Mesothelial cell of epicardium (in vitro differentiated cells): ENCODE measurements at regions not wholly inside any gene's neighbourhood (a gene's known extent, or its start where the extent isn't known, plus 50 kb on each side); places are given as distances from the start of the nearest gene placed in this dataset.

Source experiments
- DNase-seq, 2 experiments: peaks; one replicate each; pipeline ENCODE4 v3.0.0; 2021; ENCODE audit warnings: low spot score in 2 of 2; ENCODE audit not compliant: unreplicated experiment in 2 of 2
- H3K27ac Mint-ChIP-seq: 2 replicates; pipeline ENCODE4 v1.8.0; 2021; ENCODE audit warnings: mixed read lengths
- H3K27me3 Mint-ChIP-seq: 2 replicates; pipeline ENCODE4 v1.8.0; 2021; ENCODE audit warnings: low read depth, mixed read lengths
- H3K36me3 Mint-ChIP-seq: 2 replicates; pipeline ENCODE4 v1.8.0; 2021; ENCODE audit warnings: mixed read lengths
- H3K4me1 Mint-ChIP-seq: 2 replicates; pipeline ENCODE4 v1.8.0; 2021; ENCODE audit warnings: mixed read lengths
- H3K4me3 Mint-ChIP-seq: 2 replicates; pipeline ENCODE4 v1.8.0; 2021; ENCODE audit warnings: mild to moderate bottlenecking, moderate library complexity, mixed read lengths
- H3K9me3 Mint-ChIP-seq: 2 replicates; pipeline ENCODE4 v1.8.0; 2021; ENCODE audit warnings: mixed read lengths
- TF ChIP-seq, protein P1 (sequence below): fragments of 200-600 bp; sonication (generic); IDR thresholded peaks from one replicate; pipeline ENCODE4 v1.5.0; 2021; ENCODE audit warnings: antibody characterized with exemption; ENCODE audit not compliant: unreplicated experiment

GRCh38 chr2:341017-341542, 53.2 kb upstream of the ALKAL2 start:
- peaks cover 33% of the 10 kb centered on the region for H3K9me3 Mint-ChIP-seq
- no peak overlapping the region for H3K4me3 Mint-ChIP-seq

More at GRCh38 chr2:341017-341542, 53.2 kb upstream of the ALKAL2 start:
- Mint-ChIP-seq H3K27ac (no peak overlapping the region), H3K4me1 (peaks cover 7% of the 10 kb centered on the region), H3K27me3 (peaks cover 27% of the 10 kb centered on the region), H3K36me3 (peaks cover 5% of the 10 kb centered on the region)
- no peak for DNase-seq
- TF ChIP-seq, protein P1, sequence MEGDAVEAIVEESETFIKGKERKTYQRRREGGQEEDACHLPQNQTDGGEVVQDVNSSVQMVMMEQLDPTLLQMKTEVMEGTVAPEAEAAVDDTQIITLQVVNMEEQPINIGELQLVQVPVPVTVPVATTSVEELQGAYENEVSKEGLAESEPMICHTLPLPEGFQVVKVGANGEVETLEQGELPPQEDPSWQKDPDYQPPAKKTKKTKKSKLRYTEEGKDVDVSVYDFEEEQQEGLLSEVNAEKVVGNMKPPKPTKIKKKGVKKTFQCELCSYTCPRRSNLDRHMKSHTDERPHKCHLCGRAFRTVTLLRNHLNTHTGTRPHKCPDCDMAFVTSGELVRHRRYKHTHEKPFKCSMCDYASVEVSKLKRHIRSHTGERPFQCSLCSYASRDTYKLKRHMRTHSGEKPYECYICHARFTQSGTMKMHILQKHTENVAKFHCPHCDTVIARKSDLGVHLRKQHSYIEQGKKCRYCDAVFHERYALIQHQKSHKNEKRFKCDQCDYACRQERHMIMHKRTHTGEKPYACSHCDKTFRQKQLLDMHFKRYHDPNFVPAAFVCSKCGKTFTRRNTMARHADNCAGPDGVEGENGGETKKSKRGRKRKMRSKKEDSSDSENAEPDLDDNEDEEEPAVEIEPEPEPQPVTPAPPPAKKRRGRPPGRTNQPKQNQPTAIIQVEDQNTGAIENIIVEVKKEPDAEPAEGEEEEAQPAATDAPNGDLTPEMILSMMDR, result no peak
